ENCODE measurements at regions not wholly inside any gene's neighbourhood (a gene's known extent, or its start where the extent isn't known, plus 50 kb on each side); places are given as distances from the start of the nearest gene placed in this dataset.

DNA sequence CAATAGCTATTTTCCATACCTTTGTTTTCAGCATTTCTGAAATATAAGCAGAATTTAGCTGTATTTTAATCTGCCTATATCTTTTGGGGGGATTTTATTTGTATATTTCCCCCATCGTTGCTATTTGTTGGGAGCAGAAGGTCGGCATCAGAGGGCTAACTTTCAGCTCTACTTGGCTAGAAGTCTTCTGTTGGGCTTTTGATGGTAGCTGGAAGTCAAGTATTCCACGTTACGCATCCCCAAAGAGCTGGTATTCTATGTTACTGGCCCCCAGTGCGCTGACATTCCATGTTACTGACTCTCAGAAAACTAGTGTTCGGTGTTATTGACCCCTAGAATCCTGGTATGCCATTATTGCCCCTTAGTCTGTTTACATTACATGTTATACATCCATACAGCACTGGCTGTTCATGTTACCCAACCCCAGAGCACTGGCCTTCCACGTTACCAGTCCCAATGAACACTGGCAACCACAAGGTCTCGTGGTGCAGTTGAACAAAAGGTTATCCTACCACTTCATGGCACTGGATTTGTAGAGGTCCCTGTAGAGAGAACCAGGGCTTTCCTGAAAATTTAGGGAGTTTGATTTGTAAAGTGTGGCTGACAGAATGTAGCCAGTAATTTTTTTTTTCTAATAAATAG lies 278.1 kb upstream of the CD180 start:
- Histone ChIP-seq H3K36me3 (ENCODE audit: control insufficient read depth, insufficient read depth, low read length) (no peaks in the 10 kb centered on the region), H3K27me3 (ENCODE audit: control insufficient read depth, insufficient read depth, low read length) (no peaks in the 10 kb centered on the region), H3K9me3 (ENCODE audit: control insufficient read depth, low read depth, low read length) (no peaks in the 10 kb centered on the region), H3K27ac (ENCODE audit: low read length) (no peak overlapping the region), H3K4me3 (ENCODE audit: low read length) (no peak overlapping the region), H3K4me1 (ENCODE audit: control insufficient read depth, insufficient read depth, low read length) (no peaks in the 10 kb centered on the region)
- WGBS (ENCODE audit: insufficient coverage, low lambda C conversion rate), result 80% methylated on average over 2 of the region's 8 CpGs
- DNase-seq, result no peak

DNA sequence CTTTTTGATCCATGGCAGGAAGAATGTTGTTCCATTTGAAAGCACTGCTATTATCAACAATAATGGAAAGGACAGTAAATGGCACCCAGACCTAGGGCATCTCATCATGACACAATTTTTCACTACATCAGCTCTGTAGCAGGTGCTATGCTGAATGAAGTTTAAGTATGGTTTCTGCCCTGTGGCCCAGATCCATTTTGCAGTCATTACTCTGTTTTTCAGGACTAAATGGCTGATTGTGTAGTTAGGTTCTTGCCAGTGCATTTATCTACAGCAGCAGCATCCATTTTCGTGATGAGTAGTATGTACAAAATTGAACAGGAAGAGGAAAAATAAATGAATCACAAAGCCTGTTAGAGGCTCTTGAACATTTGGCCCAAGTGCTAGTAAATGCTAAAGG lies 270.5 kb upstream of the CD180 start:
- H3K27me3 ChIP-seq (ENCODE audit: control insufficient read depth, insufficient read depth, low read length), result no peaks in the 10 kb centered on the region
- WGBS (ENCODE audit: insufficient coverage, low lambda C conversion rate), result no CpG with 5 or more reads among the region's 1 CpG

DNA sequence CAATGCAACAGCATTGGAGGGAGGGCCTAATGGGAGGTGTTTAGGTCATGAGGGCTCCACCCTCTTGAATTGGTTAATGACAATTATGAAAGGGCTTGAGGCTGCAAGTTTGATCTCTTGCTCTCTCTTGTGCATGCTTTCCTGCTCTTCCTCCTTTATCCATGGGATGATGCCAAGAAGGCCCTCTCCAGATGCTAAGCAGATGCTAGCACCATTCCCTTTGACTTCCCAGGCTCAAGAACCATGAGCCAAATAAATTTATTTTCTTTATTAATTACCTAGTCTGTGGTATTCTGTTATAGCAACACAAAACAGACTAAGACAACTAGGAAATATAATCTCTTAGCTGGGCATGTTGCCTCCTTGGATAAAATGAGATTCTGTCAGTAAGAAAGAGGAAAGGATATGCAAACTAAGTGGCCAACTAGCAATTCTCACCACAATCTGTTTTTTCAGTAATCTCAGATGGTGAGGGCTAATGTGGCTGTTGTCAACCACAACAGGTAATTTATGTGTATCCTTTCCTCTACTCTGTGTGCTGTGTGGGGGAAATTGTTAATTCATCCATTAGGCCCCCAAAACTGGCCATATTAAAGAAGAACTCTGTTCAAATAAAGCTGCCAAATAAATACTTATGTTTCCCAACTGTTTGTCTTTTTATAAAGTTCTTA lies 269.1 kb upstream of the CD180 start:
- H3K4me1 ChIP-seq (ENCODE audit: control insufficient read depth, insufficient read depth, low read length), result no peaks in the 10 kb centered on the region
- no peaks in the 10 kb centered on the region for H3K27me3 ChIP-seq (ENCODE audit: control insufficient read depth, insufficient read depth, low read length)
- DNase-seq, result no peak
- no peak overlapping the region for H3K27ac ChIP-seq (ENCODE audit: low read length)
- H3K9me3 ChIP-seq (ENCODE audit: control insufficient read depth, low read depth, low read length), result no peaks in the 10 kb centered on the region
- no peak overlapping the region for H3K4me3 ChIP-seq (ENCODE audit: low read length)
- H3K36me3 ChIP-seq (ENCODE audit: control insufficient read depth, insufficient read depth, low read length), result no peaks in the 10 kb centered on the region

More for the DNA sequence above, 270.5 kb upstream of the CD180 start:
- Histone ChIP-seq H3K4me1 (ENCODE audit: control insufficient read depth, insufficient read depth, low read length) (no peaks in the 10 kb centered on the region), H3K4me3 (ENCODE audit: low read length) (no peak overlapping the region), H3K9me3 (ENCODE audit: control insufficient read depth, low read depth, low read length) (no peaks in the 10 kb centered on the region), H3K27ac (ENCODE audit: low read length) (no peak overlapping the region), H3K36me3 (ENCODE audit: control insufficient read depth, insufficient read depth, low read length) (no peaks in the 10 kb centered on the region)
- no peak for DNase-seq

DNA sequence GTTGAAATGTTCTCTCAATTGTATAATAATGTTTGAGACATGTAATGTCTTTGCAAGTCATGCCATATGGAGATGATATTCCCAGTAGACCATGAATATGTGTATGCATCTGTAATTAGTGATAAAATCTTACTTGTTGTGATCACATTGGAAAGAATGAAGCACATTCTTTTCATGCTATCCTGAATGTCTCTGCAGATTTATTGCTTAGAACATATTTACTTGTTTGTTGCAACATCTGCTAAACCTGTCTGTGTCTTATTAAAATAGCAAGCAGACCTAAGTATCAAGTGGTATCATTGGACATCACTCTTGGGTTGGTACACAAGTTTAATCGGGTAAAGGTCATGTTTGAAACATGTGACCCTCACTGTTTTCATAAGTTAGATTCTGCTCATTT lies 265.5 kb upstream of the CD180 start:
- DNase-seq, result no peak
- Histone ChIP-seq H3K27me3 (ENCODE audit: control insufficient read depth, insufficient read depth, low read length) (no peaks in the 10 kb centered on the region), H3K4me3 (ENCODE audit: low read length) (no peak overlapping the region), H3K9me3 (ENCODE audit: control insufficient read depth, low read depth, low read length) (no peaks in the 10 kb centered on the region), H3K27ac (ENCODE audit: low read length) (no peak overlapping the region), H3K36me3 (ENCODE audit: control insufficient read depth, insufficient read depth, low read length) (no peaks in the 10 kb centered on the region), H3K4me1 (ENCODE audit: control insufficient read depth, insufficient read depth, low read length) (no peaks in the 10 kb centered on the region)
- WGBS (ENCODE audit: insufficient coverage, low lambda C conversion rate), result no CpG with 5 or more reads among the region's 1 CpG

DNA sequence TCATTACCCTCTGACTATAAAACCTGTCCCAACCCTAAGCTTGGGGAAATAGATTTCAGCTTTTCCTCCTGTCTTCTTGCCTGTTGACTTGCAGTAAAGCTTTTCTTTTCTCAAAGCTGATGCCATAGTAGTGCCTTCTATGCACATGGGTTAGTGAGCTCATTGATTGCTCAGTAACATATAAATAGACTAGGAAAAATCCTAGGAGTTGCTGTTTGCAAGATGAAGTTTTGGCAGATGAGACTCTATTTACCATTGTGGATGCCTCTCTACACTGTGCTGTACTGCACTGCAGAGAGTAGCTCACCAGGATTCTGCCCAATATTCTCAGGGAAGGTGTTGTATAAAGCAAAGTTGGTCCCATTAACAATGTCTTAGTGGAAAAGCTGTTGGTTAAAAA lies 262.7 kb upstream of the CD180 start:
- Histone ChIP-seq H3K9me3 (ENCODE audit: control insufficient read depth, low read depth, low read length) (no peaks in the 10 kb centered on the region), H3K4me1 (ENCODE audit: control insufficient read depth, insufficient read depth, low read length) (no peaks in the 10 kb centered on the region), H3K27me3 (ENCODE audit: control insufficient read depth, insufficient read depth, low read length) (no peaks in the 10 kb centered on the region), H3K36me3 (ENCODE audit: control insufficient read depth, insufficient read depth, low read length) (no peaks in the 10 kb centered on the region), H3K27ac (ENCODE audit: low read length) (no peak overlapping the region), H3K4me3 (ENCODE audit: low read length) (no peak overlapping the region)
- DNase-seq, result no peak

DNA sequence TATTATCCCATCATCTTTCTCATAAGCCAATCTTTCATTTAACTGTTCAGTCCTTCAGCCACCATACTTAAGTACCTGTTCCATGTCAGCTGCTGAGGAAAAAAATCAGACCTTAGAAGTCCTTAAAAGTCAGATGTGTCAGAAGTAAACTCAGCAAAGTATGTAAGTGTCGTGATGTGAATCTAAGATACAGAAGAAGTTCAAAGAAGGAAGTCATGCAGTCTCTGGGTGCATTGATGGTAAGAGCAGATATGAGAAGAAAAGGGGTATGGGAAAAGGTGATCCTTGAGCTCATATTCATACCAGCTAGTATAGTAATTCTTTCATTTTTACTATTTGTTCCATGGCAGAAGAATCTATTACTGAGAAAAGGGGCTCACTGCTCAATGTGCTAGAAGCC lies 259.4 kb upstream of the CD180 start:
- DNase-seq, result no peak
- H3K4me1 ChIP-seq (ENCODE audit: control insufficient read depth, insufficient read depth, low read length), result peaks cover 4% of the 10 kb centered on the region
- no peaks in the 10 kb centered on the region for H3K27me3 ChIP-seq (ENCODE audit: control insufficient read depth, insufficient read depth, low read length)
- no peaks in the 10 kb centered on the region for H3K36me3 ChIP-seq (ENCODE audit: control insufficient read depth, insufficient read depth, low read length)
- H3K9me3 ChIP-seq (ENCODE audit: control insufficient read depth, low read depth, low read length), result no peaks in the 10 kb centered on the region
- H3K27ac ChIP-seq (ENCODE audit: low read length), result no peak overlapping the region
- H3K4me3 ChIP-seq (ENCODE audit: low read length), result no peak overlapping the region
- WGBS (ENCODE audit: insufficient coverage, low lambda C conversion rate), result no CpG with 5 or more reads among the region's 1 CpG

DNA sequence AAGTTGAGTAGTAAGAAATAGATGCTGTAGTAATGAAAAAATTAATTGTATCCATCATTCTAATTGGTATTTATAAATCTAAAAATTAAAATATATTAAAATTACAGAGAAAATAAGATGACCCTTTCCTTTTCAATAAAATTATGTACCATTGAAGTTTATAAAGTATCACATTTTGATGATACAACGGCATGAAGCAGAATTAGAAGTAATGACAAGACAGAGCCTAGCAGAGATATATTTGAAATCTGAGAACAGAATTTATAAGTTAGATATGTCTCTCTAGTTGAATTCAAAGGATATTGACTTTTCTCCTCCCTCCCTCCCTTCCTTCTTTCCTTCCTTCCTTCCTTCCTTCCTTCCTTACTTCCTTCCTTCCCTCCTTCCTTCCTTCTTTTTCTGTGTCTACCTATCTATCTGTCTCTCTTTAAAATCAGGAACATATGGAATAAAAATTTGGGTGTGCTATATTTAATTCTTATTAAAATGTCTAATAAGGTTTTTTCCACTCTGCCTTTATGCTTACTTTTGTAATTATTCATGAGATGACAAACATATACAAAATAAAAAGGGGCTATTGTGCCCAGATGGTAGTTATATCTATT lies 258.5 kb upstream of the CD180 start:
- Histone ChIP-seq H3K9me3 (ENCODE audit: control insufficient read depth, low read depth, low read length) (no peaks in the 10 kb centered on the region), H3K4me1 (ENCODE audit: control insufficient read depth, insufficient read depth, low read length) (peaks cover 12% of the 10 kb centered on the region), H3K36me3 (ENCODE audit: control insufficient read depth, insufficient read depth, low read length) (no peaks in the 10 kb centered on the region), H3K27ac (ENCODE audit: low read length) (no peak overlapping the region), H3K4me3 (ENCODE audit: low read length) (no peak overlapping the region), H3K27me3 (ENCODE audit: control insufficient read depth, insufficient read depth, low read length) (no peaks in the 10 kb centered on the region)
- DNase-seq, result no peak
- no CpG with 5 or more reads among the region's 1 CpG for WGBS (ENCODE audit: insufficient coverage, low lambda C conversion rate)

DNA sequence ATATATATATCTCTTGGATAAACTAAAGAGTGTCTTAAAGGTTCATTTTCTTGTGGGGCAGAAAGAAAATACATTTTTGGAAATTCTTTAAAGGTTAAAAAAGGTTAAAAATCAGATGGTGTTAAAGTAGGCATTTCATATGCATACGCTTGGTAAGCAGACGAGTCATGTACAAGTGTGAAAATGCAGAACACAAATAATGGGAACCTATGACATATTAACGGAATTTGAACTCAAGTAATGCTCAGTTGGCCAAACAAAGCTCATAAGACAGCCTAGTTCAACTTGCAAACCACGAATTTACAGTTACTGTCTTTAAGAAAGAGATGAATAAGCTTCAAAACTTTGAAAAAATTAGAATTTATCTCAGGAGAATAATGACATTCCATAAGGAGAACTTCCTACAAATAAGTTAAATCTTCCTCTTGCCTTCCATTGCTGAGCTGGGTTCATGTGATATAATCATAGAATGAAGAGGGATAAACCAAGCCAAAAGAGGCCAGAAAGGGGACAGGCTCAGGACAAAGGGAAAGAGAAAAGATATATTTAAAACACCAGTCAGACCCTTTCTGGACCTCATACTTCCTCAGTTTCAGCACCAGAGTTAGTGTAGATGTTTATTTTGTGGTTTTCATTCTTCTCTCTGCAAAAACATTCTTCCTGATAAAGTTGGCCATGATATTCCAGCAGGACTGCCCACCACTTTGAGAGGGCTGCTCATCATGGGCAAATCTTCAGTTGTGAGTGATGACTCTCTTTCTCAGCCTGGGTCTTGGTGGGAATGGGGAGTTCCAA lies 256.7 kb upstream of the CD180 start:
- Histone ChIP-seq H3K36me3 (ENCODE audit: control insufficient read depth, insufficient read depth, low read length) (no peaks in the 10 kb centered on the region), H3K9me3 (ENCODE audit: control insufficient read depth, low read depth, low read length) (peaks cover 3% of the 10 kb centered on the region), H3K4me1 (ENCODE audit: control insufficient read depth, insufficient read depth, low read length) (peaks cover 12% of the 10 kb centered on the region), H3K27ac (ENCODE audit: low read length) (no peak overlapping the region), H3K27me3 (ENCODE audit: control insufficient read depth, insufficient read depth, low read length) (no peaks in the 10 kb centered on the region), H3K4me3 (ENCODE audit: low read length) (no peak overlapping the region)
- DNase-seq, result no peak
- 94% methylated on average over 3 of the region's 4 CpGs for WGBS (ENCODE audit: insufficient coverage, low lambda C conversion rate)

DNA sequence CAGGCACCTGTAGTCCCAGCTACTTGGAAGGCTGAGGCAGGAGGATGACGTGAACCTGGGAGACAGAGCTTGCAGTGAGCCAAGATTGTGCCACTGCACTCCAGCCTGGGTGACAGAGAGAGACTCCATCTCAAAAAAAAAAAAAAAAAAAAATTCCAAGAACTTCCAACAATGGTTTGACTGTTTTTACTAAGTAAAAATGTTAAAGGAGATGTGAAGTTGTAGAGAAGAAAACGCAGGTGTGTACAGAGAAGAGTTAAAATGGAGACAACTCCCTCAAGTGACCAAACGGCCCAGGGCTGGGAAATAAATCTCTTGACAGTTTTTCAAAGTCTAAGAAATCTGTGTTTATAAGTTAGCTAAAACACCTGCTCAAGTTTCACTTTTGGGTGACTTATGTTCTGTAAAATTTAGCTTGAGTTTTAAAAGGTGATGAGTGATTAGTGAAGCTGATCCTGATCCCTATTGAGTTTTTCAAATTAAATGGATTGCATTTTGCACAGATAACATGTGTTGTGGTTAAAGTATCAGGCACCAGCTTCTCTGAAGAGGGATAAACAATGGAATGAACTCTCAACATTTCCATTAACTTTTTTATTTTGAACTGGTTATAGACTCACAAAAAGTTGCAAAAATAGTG lies 255.2 kb upstream of the CD180 start:
- Histone ChIP-seq H3K36me3 (ENCODE audit: control insufficient read depth, insufficient read depth, low read length) (no peaks in the 10 kb centered on the region), H3K4me1 (ENCODE audit: control insufficient read depth, insufficient read depth, low read length) (peaks cover 12% of the 10 kb centered on the region), H3K27me3 (ENCODE audit: control insufficient read depth, insufficient read depth, low read length) (no peaks in the 10 kb centered on the region), H3K9me3 (ENCODE audit: control insufficient read depth, low read depth, low read length) (peaks cover 3% of the 10 kb centered on the region), H3K27ac (ENCODE audit: low read length) (no peak overlapping the region), H3K4me3 (ENCODE audit: low read length) (no peak overlapping the region)
- no peak for DNase-seq
- WGBS (ENCODE audit: insufficient coverage, low lambda C conversion rate), result no CpG with 5 or more reads among the region's 3 CpGs

DNA sequence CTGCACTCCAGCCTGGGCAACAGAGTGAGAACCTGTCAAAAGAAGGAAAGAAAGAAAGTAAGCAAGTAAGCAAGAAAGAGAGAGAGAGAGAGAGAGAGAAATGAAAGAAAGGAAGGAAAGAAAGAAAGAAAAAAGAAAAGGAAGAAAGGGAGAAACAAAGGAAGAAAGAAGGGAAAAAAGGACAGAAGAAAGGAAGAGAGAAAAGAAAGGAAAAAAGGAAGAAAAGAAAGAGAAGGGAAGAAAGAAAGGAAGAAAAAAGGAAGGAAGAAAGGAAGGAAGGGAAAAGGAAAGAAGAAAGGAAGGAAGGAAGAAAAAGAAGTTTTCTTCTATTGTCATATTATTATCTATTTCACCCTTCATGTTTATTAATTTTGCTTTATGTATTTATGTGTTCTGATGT lies 251.1 kb upstream of the CD180 start:
- no peak overlapping the region for H3K27ac ChIP-seq (ENCODE audit: low read length)
- no peak for DNase-seq
- peaks cover 12% of the 10 kb centered on the region for H3K4me1 ChIP-seq (ENCODE audit: control insufficient read depth, insufficient read depth, low read length)
- H3K36me3 ChIP-seq (ENCODE audit: control insufficient read depth, insufficient read depth, low read length), result no peaks in the 10 kb centered on the region
- peaks cover 3% of the 10 kb centered on the region for H3K9me3 ChIP-seq (ENCODE audit: control insufficient read depth, low read depth, low read length)
- H3K27me3 ChIP-seq (ENCODE audit: control insufficient read depth, insufficient read depth, low read length), result no peaks in the 10 kb centered on the region
- no peak overlapping the region for H3K4me3 ChIP-seq (ENCODE audit: low read length)

All from large intestine (tissue), 3 donors.